ENCODE measurements at regions not wholly inside any gene's neighbourhood (a gene's known extent, or its start where the extent isn't known, plus 50 kb on each side); places are given as distances from the start of the nearest gene placed in this dataset.

- TF ChIP-seq CTCF (IDR thresholded peaks at IDR 0.05; ENCODE audit: control insufficient read depth, insufficient read depth, low read depth, low read length, missing control alignments) = no peak
- no peak for DNase-seq (ENCODE audit: low read depth)
- H3K4me3 ChIP-seq (ENCODE audit: control insufficient read depth, low read depth, low read length) = no peak overlapping the region
These were observed 260.3 kb upstream of the GPRIN3 start for GRCh38 chr4:89567936-89568335.

- no peak for DNase-seq (ENCODE audit: low read depth)
- no peak for TF ChIP-seq CTCF (IDR thresholded peaks at IDR 0.05; ENCODE audit: control insufficient read depth, insufficient read depth, low read depth, low read length, missing control alignments)
These were observed 255.8 kb upstream of the GPRIN3 start for GRCh38 chr4:89563431-89563830.

GRCh38 chr4:89562746-89563145 is 255.1 kb upstream of the GPRIN3 start:
- H3K4me3 ChIP-seq (ENCODE audit: control insufficient read depth, low read depth, low read length) = no peak overlapping the region
- TF ChIP-seq CTCF (IDR thresholded peaks at IDR 0.05; ENCODE audit: control insufficient read depth, insufficient read depth, low read depth, low read length, missing control alignments) = no peak
- no peak for DNase-seq (ENCODE audit: low read depth)

More at GRCh38 chr4:89563431-89563830, 255.8 kb upstream of the GPRIN3 start:
- H3K4me3 ChIP-seq (ENCODE audit: control insufficient read depth, low read depth, low read length) = no peak overlapping the region

- no peak for DNase-seq (ENCODE audit: low read depth)
- no peak for TF ChIP-seq CTCF (IDR thresholded peaks at IDR 0.05; ENCODE audit: control insufficient read depth, insufficient read depth, low read depth, low read length, missing control alignments)
- no peak overlapping the region for H3K4me3 ChIP-seq (ENCODE audit: control insufficient read depth, low read depth, low read length)
These were observed 253.4 kb upstream of the GPRIN3 start for GRCh38 chr4:89561048-89561447.

GRCh38 chr4:89558147-89558546 is 250.5 kb upstream of the GPRIN3 start:
- H3K4me3 ChIP-seq (ENCODE audit: control insufficient read depth, low read depth, low read length) = no peak overlapping the region
- TF ChIP-seq CTCF (IDR thresholded peaks at IDR 0.05; ENCODE audit: control insufficient read depth, insufficient read depth, low read depth, low read length, missing control alignments) = peak; percentile 43
- no peak for DNase-seq (ENCODE audit: low read depth)

- no peak overlapping the region for H3K4me3 ChIP-seq (ENCODE audit: control insufficient read depth, low read depth, low read length)
- DNase-seq (ENCODE audit: low read depth) = no peak
- TF ChIP-seq CTCF (IDR thresholded peaks at IDR 0.05; ENCODE audit: control insufficient read depth, insufficient read depth, low read depth, low read length, missing control alignments) = no peak
These were observed 249.2 kb upstream of the GPRIN3 start for GRCh38 chr4:89556601-89557305.
